ENCODE measurements at regions not wholly inside any gene's neighbourhood (a gene's known extent, or its start where the extent isn't known, plus 50 kb on each side); places are given as distances from the start of the nearest gene placed in this dataset.
"Not testable (repeated sequence)": the region's sequence is repeated elsewhere in the genome, so short reads cannot be mapped to it uniquely, and the experiment has no call there.

DNA sequence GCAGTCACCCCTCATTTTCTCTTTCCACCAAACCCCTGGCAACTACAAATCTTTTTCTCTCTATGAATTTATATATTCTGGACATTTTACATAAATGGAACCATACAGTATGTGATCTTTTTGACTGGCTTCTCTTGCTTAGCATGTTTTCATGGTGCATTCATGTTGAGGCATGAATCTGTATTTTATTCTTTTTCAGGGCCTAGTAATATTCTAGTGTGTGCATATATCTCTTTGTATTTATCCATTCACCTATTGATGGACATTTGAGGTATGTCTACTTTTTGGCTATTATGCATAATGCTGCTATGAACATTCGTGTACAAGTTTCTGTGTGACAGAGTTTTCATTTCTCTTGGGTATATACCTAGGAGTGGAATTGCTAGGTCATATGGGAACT lies 78.2 kb downstream of the HACD1 start:
- DNase-seq (ENCODE audit: low spot score): no peak

- no peak for DNase-seq (ENCODE audit: low spot score)
Observed at GRCh38 chr10:17537281-17537680, 79.9 kb downstream of the HACD1 start.

DNA sequence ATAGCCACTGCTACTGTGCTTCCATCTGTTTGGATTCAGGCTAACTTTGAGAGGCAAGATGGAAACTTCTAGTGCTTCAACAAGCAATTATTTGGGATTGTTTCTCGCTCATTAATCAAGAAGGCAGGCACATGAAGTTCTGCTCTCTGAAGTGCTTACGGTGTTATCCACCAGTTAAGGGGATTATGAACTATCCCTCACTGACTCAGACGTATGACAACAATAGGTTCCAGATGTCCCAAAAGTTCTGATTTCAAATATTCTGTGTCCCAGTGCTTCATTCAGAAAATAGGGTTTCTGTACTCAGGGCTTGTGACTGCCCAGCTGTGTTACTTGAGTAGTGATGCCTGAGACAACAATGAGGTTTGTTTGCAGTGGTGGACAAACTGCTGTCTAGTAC lies 81.0 kb downstream of the HACD1 start:
- DNase-seq (ENCODE audit: low spot score): no peak

- no peak for DNase-seq (ENCODE audit: low spot score)
Observed at GRCh38 chr10:17533731-17534130, 79.3 kb upstream of the ST8SIA6 start.

DNA sequence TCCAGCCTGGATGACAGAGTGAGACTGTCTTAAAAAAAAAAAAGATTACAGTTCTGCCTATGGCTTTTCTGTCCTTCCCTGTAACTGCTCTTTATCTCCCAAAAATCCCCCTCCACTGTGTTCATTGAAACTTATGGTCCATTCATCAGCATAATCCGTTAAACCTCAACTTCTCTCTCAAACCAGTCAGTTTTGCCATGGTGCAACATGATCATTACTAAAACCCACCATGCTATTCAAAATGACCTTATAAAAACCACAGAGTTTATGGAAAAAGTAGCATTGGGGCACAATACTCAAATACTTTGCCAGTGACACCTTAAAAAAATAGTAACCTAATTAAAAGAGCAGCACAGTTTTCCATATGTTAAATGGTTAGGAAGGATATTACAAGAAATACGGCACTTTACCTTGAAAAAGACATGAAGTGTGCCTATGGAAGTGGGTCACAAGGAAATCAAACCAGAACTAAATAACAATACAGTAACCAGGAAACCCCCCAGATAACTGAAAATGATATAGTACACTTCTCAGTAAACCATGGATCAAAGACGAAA lies 74.0 kb upstream of the ST8SIA6 start:
- DNase-seq (ENCODE audit: low spot score): peak; percentile 21

- peak; percentile 63 for DNase-seq (ENCODE audit: low spot score)
Observed at GRCh38 chr10:17527514-17528146, 73.2 kb upstream of the ST8SIA6 start.

DNA sequence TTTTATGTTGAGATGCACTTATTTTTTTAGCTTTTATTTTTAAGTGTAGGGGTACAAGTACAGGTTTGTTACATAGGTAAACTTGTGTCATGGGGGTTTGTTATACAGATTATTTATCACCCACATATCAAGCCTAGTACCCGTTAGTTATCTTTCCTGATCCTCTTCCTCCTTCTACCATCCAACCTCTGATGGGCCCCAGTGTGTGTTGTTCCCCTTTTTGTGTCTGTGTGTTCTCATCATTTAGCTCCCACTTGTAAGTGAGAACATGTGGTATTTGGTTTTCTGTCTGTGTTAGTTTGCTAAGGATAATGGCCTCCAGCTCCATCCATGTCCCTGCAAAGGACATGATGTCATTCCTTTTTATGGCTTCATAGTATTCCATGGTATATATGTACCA lies 72.2 kb upstream of the ST8SIA6 start:
- DNase-seq (ENCODE audit: low spot score): not testable (repeated sequence)

GRCh38 chr10:17523917-17524316 lies 69.5 kb upstream of the ST8SIA6 start:
- peak; percentile 30 for DNase-seq (ENCODE audit: low spot score)

DNA sequence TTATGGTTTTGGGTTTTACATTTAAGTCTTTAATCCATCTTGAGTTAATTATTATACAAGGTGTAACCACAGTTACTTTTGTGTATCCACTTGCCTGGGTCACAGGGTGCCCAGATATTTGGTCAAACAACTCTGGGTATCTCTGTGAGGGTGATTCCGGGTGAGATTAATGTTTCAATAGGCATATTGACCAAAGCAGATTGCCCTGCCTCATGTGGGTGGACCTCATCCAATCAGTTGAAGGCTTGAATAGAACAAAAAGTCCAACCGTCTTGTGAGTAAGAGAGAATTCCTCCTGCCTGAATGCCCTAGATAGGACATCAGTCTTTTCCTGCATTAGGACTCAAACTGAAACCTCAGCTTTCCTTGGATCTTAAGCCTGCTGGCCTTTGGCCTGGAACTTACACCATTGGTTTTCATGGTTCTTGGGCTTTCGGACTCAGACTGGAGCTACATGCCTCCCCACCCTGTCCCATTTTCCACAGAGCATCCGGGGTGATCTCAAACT lies 68.9 kb upstream of the ST8SIA6 start:
- no peak for DNase-seq (ENCODE audit: low spot score)

GRCh38 chr10:17522269-17522668 lies 67.9 kb upstream of the ST8SIA6 start:
- not testable (repeated sequence) for DNase-seq (ENCODE audit: low spot score)

- no peak for DNase-seq (ENCODE audit: low spot score)
Observed at GRCh38 chr10:17519457-17519856, 65.1 kb upstream of the ST8SIA6 start.

DNA sequence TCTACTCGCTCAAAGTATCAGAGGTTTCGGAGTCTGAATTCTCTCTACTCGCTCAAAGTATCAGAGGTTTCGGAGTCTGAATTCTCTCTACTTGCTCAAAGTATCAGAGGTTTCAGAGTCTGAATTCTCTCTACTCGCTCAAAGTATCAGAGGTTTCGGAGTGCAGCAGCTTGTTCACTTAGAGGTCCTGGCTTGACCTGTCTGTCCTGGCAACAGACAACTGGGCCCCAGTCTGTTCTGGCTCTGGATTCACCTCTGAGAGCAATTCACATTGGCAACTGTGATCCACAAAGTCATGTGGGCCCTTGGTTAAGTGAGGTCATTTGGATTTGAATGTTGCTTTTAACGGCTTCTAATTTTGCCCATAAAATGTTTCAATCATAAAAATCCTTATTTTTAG lies 63.9 kb upstream of the ST8SIA6 start:
- no peak for DNase-seq (ENCODE audit: low spot score)

- no peak for DNase-seq (ENCODE audit: low spot score)
Observed at GRCh38 chr10:17516376-17516775, 62.0 kb upstream of the ST8SIA6 start.

- DNase-seq (ENCODE audit: low spot score): peak; percentile 84
Observed at GRCh38 chr10:17512341-17513001, 58.1 kb upstream of the ST8SIA6 start.

DNA sequence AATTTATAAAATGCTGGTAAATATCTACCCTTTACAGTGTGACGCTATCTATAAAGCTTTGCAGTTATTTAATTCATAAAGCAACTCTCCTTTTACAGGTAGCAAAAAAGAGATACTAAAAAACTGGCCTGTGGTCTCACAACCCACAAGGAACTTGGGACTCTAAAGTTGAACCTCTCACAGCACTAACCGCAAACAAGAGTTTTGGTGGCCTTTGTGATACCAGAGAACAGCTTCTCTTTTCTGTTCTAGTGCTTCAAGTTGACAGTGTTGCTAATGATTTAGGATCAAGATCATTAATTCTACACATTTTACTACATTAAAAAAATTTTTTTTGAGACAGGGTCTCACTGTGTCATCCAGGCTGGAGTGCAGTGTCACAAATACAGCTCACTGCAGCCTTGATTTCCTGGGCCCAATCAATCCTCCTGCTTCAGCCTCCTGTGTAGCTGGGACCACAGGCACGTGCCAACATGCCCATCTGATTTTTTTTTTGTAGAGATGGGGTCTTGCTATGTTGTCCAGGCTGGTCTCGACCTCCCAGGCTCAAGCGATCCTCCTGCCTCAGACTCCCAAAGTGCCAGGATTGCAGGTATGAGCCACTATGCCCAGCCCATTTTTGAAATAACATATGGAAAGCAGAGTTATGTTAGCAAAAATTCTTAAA lies 56.0 kb upstream of the ST8SIA6 start:
- no peak for DNase-seq (ENCODE audit: low spot score)

DNA sequence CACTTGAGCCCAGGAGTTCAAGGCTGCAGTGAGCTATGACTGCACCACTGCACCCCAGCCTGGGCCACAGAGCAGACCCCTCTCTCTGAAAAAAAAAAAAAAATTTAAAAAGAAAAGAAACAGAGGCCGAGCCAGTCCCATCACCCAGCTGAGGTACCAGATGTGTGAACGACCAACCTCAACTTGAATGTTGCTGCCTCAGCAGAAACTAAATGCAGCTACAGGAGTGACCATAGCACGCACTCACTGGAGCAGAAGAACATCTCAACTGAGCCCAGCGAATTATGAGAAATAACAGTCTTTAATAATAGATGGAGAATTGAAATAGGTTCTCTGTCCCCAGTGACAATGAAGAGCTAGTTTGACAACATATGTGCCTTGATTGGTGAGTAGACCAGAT lies 53.1 kb upstream of the ST8SIA6 start:
- no peak for DNase-seq (ENCODE audit: low spot score)

DNA sequence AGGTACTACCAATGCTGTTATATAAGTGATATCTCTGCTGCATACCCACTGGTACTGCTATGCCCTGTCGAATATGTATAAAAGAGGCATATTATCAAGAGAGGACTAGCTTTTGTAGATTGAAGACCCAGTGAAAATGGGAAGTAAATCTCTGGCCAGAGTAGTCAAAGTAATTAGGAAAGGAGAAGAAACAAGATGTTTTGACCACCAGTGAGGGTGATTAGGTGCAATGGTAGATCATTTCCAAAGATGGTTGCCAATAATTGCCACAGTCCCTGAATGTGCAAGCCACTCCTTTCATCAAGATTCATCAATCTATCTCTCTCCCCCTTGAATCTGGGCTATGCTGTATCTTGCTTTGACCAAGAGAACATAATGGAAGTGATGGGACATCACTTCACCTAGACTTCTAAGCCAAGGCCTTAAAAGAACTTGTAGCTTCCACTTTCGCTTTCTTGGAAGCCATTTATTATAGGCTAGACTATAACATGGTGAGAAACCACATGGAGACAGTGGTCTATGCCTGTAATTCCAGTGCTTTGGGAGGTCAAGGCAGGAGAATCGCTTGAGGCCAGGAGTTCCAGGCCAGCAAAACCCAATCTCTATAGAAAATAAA lies 52.6 kb upstream of the ST8SIA6 start:
- no peak for DNase-seq (ENCODE audit: low spot score)

DNA sequence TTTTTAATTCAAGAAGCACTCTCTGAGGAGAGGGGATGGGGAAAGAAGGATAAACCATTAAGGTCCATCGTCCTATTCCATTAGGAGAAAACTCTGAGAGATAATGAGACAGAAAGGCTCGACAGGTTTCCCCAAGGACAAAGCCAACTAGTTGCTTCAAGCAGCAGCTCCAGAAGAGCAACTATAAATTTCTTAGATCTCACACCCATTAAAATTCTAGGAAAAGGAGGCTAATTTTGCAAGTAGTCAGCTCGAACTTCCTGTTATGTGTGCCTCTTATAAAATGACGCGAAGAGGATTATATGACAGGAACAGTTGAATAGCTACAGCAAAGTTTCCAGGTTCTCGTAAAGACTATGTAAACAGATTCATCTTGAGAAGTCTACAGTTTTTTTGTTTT lies 52.0 kb upstream of the ST8SIA6 start:
- no peak for DNase-seq (ENCODE audit: low spot score)

DNA sequence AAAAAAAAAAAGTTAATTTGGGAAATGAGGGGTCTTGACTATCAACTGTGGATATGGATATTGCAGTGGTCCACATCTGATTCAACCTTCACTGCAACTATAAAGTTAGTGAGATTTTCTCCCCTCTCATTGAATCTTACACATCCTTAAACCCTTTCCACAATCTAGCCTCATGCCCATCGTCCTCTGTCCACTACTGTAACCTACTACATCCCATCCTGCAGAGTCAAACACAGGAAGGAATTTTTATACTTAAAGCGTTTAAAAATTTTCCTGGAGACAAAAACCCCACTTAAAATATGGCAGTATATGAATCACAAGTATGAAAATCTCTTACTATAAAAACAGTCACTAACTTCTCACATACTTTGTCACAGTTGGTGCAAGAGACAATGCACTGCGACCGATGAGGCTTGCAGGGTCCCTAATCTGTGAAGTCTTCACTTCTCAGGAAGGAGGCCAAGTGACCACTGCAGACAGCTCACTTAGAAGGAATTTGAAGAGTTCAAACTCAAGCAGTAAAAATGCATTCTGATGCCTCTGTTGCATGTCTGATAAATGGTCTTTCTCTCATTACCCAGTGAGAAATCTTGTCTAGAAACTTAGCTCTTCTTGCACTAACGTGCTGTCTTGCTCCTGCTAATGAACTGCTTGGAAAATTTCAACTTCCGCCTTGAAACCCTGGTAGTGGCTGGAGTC lies 50.3 kb upstream of the ST8SIA6 start:
- DNase-seq (ENCODE audit: low spot score): no peak
